ENCODE measurements at regions not wholly inside any gene's neighbourhood (a gene's known extent, or its start where the extent isn't known, plus 50 kb on each side); places are given as distances from the start of the nearest gene placed in this dataset.

DNA sequence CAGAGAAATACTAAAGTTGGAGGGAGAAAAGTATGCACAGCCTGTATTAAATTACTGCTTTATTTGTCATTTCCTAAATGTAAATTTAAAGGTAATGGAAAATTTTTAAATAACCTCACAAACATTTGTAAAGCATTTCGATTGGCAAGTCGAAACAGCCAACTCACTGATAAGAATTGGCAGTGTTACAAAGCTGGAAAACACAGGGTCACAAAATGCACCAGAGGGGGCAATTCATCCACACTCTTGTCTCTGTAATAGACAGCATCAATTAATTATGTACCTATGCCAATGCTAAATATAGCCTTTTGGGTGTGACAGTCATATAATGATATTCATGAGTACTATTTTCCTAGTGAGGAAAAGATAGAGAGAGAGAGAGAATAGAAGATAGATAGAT, 140.6 kb upstream of the PRLR start:
- CTCF ChIA-PET: no interaction called here
- H3K4me3 ChIP-seq (ENCODE audit: low read depth, low read length): no peak overlapping the region
- no peak for DNase-seq (ENCODE audit: low read depth, low spot score)
- POLR2A ChIA-PET: no interaction called here
- TF ChIP-seq, protein P1, sequence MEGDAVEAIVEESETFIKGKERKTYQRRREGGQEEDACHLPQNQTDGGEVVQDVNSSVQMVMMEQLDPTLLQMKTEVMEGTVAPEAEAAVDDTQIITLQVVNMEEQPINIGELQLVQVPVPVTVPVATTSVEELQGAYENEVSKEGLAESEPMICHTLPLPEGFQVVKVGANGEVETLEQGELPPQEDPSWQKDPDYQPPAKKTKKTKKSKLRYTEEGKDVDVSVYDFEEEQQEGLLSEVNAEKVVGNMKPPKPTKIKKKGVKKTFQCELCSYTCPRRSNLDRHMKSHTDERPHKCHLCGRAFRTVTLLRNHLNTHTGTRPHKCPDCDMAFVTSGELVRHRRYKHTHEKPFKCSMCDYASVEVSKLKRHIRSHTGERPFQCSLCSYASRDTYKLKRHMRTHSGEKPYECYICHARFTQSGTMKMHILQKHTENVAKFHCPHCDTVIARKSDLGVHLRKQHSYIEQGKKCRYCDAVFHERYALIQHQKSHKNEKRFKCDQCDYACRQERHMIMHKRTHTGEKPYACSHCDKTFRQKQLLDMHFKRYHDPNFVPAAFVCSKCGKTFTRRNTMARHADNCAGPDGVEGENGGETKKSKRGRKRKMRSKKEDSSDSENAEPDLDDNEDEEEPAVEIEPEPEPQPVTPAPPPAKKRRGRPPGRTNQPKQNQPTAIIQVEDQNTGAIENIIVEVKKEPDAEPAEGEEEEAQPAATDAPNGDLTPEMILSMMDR (IDR thresholded peaks at IDR 0.05; ENCODE audit: insufficient read depth, low read length, missing control alignments): no peak

DNA sequence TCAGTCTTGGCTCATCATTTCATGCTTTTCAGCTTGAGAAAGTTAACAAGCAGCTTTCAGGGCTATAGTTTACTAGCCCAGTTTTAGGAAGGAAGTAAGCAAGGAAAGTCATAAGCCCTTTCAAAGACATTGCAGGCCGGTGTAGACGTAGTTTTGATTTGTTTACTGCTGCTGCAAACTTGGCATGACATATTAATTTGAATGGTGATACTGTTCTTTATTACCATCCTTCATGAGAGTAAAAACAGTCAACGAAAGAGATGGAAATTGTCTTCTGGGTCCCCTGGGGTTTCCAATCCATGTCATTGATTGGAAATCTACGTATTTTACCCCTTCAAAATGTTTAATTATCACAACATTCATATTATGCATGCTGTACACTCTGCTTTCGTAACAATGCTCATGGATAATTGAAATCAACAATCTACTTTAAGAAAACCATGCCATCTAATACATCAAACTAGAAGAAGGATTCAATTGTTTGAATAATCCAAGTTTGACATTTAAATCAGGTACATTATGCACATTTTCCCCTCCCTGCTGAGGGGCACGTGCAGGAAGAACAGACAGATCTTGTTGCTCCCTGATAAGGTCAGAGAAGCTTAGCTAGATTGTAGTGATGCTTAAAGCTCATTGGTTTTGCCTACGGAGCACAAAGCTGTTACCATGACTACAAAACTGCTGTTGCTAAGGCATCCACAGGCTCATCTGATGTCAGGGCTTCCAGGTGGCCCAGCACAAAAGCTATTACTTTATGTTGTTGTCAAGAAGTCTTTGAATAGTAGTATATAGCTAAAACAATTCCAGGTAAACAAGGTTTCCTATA, 139.9 kb upstream of the PRLR start:
- ChIA-PET POLR2A (interaction anchor here (0.6 kb wide), 1 partner anchor 624 kb away, joined by 3 read pairs; no protein-coding TSS in a partner anchor), CTCF (no interaction called here)
- H3K4me3 ChIP-seq (ENCODE audit: low read depth, low read length): no peak overlapping the region
- DNase-seq (ENCODE audit: low read depth, low spot score): no peak
- TF ChIP-seq, protein P1 (IDR thresholded peaks at IDR 0.05; ENCODE audit: insufficient read depth, low read length, missing control alignments): no peak

GRCh38 chr5:35367526-35367925, 137.2 kb upstream of the PRLR start:
- TF ChIP-seq, protein P1 (IDR thresholded peaks at IDR 0.05; ENCODE audit: insufficient read depth, low read length, missing control alignments): no peak
- no peak for DNase-seq (ENCODE audit: low read depth, low spot score)
- ChIA-PET POLR2A (no interaction called here), CTCF (interaction anchor here (0.6 kb wide), 1 partner anchor 410 kb away, joined by 3 read pairs; no protein-coding TSS in a partner anchor)
- H3K4me3 ChIP-seq (ENCODE audit: low read depth, low read length): no peak overlapping the region

GRCh38 chr5:35365758-35366157, 135.5 kb upstream of the PRLR start:
- DNase-seq (ENCODE audit: low read depth, low spot score): no peak
- CTCF ChIA-PET: no interaction called here
- H3K4me3 ChIP-seq (ENCODE audit: low read depth, low read length): no peak overlapping the region
- POLR2A ChIA-PET: no interaction called here
- TF ChIP-seq, protein P1 (IDR thresholded peaks at IDR 0.05; ENCODE audit: insufficient read depth, low read length, missing control alignments): no peak

GRCh38 chr5:35364350-35364749, 134.1 kb upstream of the PRLR start:
- TF ChIP-seq, protein P1 (IDR thresholded peaks at IDR 0.05; ENCODE audit: insufficient read depth, low read length, missing control alignments): no peak
- ChIA-PET CTCF (no interaction called here), POLR2A (no interaction called here)
- no peak for DNase-seq (ENCODE audit: low read depth, low spot score)
- H3K4me3 ChIP-seq (ENCODE audit: low read depth, low read length): no peak overlapping the region

DNA sequence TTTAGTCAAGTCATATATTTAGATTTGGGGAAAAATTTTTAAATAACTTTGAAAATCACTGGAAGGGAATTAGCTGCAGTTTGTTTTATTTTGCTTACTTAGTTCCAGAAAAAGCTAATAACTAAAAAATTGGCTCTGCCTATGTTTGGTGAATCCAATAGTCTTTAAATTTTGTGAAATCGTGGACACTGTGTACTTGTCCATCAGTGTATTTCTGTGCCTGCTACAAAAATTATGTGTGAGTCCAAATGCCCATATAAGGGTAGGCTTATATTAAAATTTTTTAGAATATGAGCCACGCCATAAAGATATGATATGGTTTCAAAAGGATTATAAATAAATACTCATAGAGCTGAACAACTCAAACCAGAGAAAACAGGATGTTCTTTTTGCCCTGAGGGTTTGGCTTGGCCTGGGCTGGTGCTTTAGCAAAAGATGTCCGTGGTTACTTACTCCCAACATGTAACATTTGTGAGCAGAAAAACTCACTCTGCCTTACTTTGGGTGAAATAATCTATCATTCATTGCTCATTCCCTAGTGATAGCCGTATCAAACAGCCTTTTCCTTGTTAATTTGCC, 133.2 kb upstream of the PRLR start:
- DNase-seq (ENCODE audit: low read depth, low spot score): no peak
- ChIA-PET CTCF (no interaction called here), POLR2A (no interaction called here)
- TF ChIP-seq, protein P1 (IDR thresholded peaks at IDR 0.05; ENCODE audit: insufficient read depth, low read length, missing control alignments): no peak
- no peak overlapping the region for H3K4me3 ChIP-seq (ENCODE audit: low read depth, low read length)

All from AG04449 (cell line).